IPS DF 4.7 (cell line): ENCODE measurements at regions not wholly inside any gene's neighbourhood (a gene's known extent, or its start where the extent isn't known, plus 50 kb on each side); places are given as distances from the start of the nearest gene placed in this dataset.

Experiments used
- DNase-seq: peaks from one replicate; pipeline ENCODE4 v3.0.0-alpha.2; 2013; ENCODE audit warnings: low spot score; ENCODE audit errors: extremely low read depth

DNA sequence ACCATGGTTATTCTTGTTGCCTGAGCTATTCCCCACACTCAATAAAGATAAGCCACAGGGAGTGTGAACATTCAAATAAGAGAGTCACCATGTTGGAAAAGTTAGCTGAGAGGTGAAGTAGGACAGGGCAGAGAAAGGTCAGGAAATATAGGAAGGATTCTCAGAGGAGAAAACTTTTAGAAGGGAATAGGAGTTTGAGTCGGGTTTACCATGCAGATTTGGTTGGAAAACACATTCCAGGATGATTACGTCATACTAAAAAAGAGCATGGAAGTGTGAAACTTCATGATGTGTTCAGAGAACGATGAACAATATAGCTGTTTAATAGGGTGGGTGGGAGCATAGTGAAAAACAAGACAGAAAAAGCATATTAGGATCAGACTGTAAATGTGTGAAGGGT, 1125.3 kb upstream of the ADGRL2 start:
- no peak for DNase-seq

DNA sequence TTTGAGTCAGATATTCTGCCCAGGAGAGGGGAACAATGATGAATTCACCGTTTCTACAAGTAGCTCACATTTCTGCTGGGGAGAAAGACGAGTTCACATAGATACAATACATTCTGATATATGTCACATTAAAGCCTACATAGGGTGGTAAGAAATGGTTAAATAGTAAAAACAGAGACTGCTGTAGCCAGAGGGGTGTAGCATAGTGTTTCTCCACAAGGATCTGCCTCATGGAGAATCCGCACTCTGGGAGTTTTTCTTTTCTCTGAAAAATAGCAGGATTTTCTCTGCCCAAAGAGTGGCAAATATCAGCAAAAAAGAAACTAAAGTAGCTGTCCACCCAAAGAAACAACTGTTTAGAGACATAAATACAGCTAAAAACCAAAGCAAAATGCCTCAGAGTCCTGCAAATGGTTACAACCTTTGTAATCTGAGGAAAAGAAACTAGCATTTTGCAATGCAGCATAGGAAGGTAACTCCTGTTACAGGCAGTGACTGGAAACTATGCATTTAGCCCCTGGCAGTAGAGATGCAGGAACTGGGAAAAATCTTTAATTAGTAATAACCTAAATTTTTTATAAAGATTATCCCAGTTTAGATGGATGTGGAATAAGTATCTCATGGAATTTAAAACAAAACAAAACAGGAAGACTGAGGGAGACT, 1126.7 kb upstream of the ADGRL2 start:
- DNase-seq, result no peak

DNA sequence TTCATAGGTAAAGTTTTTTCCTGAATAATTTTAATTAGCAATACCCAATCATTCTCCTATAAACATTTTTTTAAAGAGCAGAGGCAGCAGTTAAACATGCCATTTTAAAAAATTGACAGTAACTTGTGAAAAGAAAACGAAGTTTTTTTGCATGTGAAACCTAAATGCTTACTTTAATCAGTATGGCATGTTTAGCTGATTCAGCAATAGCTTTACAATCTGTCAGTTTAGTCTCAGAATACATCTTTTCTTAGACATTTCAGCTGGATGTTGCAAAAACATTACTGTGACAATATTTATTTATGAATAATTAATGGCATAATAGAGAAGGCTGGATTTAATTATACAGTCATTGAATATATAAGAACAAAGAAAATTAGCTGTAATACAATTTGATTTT, 1132.4 kb upstream of the ADGRL2 start:
- DNase-seq, result no peak

DNA sequence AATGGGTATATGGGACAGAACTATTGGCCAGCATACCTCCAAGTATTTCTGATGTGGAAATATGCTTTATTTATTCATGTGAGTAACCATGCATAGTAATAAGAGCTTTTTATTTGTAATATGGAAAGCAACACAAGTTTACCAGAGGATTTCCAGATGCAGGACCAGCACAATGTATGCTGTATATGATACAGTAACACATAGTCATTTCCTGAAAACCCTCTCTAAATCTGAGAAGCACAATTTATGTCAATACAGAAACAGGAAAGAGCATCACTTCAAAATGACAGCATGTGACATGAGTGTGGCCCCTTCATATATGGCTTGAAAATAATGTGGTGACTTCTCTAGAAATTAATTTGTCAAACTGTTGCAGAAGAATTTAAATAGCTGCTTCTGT, 1134.7 kb upstream of the ADGRL2 start:
- DNase-seq, result no peak

DNA sequence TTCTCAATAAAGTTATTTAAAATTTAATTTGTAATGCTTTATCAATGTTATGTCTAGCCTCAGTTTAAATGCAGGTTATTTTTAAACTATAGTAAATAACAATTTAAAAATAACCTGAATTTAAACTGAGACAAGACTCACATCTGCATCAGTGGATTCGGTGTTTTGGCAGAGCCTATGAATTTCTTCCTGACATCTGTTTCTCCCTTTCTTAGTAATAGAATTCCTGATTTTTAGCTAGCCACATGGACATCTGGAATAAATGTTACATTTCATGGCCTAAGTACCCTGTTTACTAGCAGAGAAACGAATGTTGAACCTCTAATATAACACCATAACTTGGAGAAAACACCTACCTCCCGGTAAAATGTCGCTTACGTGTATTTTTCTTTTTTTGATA, 1141.6 kb upstream of the ADGRL2 start:
- DNase-seq, result no peak

DNA sequence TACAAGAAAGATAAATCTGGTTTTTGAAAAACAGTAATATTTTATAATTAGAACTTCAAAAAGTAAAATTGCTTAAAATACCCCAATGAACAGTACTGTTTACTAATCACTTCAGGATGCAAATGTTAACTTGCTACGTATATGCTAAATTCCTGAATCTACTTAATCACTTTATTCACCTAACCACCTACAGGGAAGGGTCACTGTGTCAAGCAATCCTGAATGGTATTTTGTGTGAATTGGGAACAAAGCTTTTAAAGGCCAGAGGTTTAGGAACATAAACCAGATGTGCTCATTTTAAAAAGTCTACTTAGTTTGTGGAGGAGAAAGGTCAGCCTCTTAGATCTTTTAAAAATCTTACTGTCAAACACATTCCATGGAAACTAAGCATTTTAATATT, 1143.0 kb upstream of the ADGRL2 start:
- no peak for DNase-seq

DNA sequence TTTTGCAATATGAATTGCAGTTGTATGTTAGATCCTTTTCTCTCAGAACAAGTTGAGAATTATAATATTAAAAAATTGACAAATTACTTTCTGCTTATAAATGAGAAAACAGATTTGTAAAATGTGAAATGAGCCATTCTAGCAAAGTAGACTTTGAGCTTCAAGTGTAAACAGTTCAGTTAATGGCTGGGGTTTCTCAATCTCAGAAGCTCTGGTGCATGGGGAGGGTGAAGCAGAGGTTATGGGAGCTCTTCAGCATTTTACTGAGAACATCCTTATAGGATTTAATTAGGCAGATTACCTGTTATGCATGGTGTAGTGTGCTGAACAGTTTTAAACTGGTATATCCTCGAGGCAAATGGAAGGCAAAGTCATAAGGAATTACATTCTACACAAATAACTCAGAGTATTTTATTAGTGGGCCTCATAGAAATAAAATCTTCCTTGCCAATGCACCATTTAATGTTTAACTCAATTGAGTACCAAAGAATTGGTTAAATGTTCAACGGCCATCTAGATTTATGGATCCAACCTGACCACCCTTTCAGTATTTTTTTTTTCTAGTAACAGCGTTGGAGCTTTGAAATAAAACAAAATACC, 1143.6 kb upstream of the ADGRL2 start:
- no peak for DNase-seq

DNA sequence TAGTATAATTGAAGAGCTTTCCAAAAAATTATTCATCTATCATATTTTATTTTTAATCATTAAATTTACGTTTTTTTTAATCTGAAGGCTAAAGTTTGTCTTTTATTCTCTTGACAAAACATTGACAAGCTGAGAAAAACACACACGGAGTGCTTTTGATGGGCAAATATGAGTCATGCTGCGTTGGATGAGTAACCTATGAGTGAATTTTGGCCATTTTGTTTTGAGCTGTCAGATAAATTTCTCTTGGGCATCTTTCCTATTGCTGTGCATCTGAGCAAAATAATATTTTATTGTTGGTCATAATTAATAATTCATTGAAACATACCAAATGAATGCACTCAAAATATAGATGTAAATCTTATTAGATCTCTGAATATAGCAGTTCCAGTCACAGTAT, 1144.1 kb upstream of the ADGRL2 start:
- no peak for DNase-seq

DNA sequence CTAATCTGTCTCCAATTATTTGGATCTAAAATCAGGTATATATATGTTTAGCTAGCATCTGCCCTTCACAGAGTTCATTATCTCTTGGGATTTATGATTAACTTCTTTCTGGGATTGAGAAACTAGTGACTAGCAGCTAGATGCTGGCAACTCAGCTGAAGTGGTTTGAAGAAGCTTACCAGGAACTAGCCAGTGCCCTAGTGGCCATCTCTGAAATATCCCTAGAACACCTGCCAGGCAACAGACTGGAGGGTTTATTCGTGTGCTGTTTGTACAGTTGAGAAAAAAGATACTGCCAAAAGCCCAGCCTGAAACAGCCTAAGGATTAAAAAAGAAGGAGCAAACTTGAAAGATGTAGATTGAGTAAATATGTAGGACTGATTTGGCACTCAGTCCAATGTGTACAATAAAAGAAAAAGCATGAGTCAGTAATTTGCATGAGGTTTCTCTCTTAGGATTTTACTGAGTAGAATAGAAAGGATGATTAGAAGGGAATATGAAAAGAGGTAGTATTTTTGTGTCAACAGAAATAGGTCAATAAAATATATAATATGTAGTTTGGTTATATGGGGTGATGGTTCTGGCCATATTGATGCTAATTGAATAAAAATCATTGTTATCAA, 1144.6 kb upstream of the ADGRL2 start:
- no peak for DNase-seq

DNA sequence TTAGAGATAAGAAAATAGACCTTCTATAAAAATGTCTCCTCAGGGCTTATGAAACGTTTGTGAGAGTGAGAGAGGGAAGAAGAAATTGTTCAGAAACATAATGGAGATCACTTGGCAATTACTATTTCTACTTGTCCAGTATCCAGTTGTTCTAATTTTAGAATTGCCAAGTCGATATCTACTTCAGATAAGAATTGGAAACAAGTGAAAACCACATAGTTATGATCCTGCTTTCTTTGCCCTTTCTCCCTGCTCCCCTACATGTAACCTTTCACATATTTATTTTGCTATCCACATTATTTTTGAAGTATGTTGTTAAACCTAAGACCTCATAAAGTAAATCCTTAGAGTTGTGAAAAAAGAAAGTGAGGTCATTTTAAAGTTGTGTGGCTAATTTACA, 1154.7 kb upstream of the ADGRL2 start:
- no peak for DNase-seq

DNA sequence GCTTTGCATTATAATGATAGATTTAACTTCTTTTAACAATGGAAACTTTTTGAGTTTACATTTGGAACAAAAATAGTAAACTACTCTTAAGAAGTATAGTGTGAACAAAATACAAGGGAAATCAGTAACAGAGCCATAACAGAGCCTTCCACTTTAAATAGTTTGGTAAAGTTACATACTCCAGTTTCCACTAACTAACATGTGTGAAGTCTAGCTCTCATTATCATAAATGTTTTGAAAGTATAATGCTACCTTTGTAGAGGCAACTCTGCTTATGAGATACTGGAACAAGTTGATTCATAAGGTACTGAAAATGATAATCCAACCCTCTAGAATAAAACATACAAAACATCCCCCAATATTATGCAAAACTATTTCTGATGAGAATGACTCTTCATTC, 1155.1 kb upstream of the ADGRL2 start:
- no peak for DNase-seq

DNA sequence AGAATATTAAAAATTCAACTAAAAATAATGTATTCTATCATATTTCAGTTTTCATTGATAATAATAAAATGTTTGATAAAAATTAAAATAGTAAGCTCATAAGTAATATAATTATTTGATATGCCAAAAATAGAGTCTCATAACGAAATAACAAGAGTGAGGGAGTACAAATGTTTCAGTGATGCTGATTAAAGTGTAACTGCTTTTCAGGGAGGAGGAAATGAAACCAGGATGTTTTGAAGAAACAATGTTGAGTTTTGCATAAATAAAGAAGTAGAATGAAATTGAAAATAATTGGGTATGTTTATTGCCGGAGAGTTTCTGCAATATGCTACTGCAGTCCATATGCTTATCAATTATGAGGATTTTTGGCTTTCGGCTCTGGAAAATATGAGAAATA, 1159.8 kb upstream of the ADGRL2 start:
- DNase-seq, result no peak

DNA sequence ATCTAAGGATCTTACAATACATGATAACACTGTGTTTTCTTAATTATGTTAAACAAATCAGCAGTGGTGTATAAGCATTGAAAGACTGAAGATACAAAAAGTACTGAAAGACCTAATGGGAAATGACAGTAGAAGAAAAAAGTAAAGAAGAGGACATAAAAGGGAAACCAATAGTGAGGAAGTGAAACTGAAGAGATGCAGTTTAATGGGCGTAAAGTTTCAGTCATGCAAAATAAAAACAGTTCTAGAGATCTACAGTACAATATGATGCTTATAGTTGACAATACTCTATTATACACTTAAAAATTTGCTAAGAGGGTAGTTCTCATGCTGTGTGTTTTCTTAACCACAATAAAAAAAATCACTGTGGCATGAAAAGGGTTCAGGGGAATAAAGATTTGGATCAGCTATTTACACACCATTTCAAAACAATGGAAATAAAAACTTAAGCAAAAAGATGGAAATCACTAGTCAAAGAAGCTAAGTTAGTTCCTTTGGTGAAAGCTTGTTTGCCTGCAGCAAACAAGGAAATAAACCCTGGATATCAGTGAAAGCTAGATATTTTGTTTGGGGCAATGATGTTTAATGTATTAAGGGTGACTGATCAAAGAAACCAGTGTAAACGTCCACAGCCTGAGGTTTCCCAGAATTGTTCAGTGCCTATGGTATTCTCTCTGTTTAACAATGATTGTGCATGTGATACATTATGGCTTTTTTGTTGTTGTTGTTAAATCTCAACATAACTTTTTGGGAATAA, 1160.8 kb upstream of the ADGRL2 start:
- no peak for DNase-seq

DNA sequence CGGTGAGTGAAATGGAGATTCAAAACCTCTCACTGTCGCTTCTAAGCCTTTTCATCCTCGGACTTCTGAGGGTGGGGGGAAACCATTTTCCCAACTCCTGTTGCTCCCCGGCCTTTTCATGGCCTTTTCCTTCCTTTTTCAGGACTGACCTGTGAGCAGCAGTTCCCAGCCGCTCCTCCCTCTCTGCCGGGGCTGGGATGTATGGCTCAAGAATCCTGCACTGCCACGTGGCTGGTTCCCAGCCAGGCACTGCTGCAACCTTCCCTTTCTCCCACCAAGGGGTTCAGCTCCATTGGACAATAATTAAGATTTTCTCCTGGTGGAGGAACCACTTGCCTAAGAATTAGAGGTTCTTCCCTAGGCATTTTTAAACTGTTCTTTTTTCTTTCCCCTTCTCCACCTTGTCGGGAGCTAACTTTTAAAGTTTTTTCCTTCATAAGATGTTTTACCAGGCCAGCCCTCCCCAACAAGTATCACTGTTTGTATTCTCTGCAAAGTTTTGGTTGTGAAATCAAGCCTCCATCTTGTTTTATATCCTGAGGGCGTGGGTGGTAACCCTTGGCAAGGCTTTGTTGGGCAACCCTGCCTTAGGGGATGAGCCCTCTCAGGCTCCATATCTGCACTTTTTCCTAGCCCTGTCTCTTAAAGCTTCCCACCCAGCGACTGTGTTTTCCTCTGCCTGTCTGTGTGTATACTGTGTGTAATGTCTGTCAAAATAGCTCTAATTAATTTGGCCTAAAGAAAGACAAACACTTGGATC, 1166.6 kb upstream of the ADGRL2 start:
- DNase-seq, result no peak

DNA sequence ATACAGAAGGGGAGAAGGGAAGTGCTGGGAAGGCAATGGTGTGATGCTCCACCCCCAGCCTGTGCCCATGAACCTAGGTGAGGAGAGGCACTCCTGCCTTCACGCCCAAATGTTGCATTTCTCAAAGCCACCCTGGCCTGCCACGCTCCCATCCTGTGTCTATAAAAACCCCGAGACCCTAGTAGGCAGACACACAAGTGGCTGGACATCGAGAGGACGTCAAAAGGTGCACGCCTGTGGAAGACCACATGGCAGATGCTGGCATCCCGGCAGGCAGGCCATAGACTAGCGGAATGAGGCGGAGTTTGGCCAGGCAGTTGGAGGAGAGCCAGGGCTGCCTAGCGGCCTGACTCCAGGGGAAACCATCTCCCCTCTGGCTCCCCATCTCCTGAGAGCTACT, 1168.5 kb upstream of the ADGRL2 start:
- no peak for DNase-seq

DNA sequence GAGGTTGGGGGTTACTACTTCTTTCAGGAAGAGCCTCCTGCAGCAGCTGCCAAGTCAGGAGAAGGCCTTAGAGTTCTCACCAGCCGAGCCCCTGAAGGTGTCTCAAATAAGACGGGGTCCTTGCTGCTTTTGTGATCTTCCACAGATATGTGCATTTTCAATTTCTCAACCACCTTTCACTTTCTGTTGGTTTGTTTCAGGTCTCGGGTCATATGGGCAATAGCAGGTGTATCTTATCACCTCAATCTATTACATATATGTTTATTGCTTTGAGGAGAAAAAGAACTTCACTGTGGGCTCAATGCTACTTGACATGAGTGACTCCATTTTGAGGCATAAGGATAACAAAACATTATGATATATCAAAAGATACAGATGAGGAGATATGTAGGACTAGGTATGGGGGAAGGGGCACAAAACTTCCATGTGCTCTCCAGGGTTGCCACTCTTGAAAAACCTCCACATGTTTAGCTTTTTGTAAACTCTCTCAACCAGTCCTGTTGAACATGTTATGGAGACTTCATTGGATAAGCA, 1171.4 kb upstream of the ADGRL2 start:
- no peak for DNase-seq

DNA sequence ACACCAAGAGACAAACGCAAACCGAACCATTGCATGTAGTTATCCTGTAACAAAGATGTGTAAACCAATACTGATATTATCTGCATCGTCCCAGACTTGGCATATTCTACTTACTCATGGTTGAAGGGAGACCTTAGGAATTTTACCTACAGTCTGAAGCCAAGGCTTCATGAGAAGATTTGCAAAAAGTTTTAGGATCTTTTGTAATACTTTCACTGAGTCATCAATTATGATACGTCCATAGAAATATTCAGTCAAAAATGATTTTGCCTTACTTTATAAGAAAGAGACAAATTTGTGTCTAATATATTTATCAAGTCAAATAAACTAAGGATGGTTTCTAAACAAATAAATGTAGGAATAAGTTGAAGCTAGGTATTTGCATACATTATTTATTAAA, 1176.1 kb upstream of the ADGRL2 start:
- DNase-seq, result no peak

DNA sequence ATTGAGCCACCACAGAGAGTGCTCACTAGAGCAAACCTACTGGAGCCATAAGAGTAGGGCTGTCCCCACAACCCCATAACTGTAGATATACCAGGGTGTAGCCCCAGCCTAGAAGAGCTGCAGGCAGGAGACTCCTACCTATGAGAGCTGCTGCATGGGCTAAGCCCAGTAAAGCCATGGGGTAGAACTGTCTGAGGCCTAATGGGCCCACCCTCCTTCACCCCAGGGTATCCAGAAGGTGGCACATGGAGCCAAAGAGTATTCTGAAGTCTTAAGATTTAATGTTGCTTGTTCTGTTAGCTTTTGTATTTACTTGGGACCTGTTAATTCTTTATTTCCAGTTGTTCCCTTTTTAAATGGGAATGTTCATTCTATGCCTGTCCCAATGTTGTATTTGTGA, 1193.7 kb upstream of the ADGRL2 start:
- DNase-seq, result no peak

DNA sequence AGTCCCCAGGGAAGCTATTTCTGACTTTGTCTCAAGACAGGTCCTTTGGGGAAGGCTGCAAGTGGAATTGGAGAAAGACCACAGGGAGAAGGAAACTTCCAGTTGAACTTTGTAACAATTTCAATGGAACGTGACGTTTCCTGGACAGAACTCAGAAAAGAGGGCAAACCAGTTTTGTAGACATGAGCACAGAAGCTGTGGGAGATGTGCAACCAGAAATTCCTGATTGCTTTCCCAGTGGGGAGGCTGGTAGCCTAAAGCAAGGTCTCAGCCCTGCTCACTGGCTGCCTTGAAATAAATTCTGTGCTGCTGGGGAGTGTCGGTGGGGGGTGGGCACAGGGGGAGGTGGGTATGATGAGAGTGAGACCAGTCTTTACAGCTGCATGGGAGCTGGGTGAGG, 1206.7 kb upstream of the ADGRL2 start:
- DNase-seq, result no peak

DNA sequence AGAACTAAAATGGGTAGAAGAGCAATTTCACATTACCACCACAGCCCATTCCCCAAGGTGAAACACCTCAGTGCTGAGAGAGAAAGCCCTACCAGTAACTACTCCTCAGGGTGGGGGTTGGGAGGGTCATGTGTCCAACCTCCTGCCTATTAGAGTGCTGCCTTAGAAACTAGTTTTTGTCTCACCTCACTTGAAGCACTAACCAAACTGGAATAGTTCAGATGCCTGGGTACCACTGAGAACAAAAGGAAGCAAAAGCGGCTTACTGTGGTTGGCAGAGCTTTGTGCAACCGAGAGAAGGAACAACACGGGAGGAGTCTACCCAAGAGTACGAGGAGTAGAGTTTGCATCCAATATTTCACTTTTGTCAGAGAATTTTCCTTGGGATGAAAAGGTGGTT, 1207.5 kb upstream of the ADGRL2 start:
- no peak for DNase-seq

DNA sequence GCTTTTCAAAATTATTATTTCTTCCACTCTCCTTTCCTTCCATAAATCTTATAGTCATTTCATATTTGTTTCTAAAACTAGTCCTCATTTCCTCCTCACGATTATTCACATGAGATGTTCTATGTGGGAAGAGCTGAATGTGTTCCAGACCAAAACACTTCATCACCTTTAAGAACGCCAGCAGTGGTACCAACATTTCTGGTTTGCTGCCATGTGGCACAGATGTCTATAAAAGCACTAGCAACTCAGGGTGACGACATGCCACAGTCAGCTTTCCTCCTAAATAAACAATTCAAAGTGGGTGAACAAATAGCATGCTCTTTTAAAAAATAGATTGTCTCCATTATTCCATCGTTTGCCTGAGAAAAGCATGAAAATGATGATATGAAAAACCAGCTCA, 1217.8 kb upstream of the ADGRL2 start:
- no peak for DNase-seq

DNA sequence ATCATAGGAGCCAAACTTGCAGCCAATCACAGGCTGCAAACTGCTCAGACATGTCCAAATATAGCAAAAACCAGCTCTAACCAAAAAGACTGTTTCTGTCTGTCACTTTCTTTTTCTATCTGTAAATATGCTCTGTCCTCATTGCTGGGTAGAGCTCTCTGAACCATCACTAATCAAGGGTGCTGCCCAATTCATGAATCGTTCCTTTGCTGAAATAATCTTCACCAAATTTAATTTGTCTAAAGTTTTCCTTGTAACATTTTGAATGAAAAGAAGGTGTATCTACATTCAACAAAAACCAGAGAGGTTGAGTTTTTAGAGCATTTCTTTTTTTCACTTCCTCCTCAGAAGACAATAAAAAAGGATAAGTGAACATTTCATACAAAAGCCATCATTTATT, 1221.7 kb upstream of the ADGRL2 start:
- DNase-seq, result no peak
